ENCODE measurements at regions not wholly inside any gene's neighbourhood (a gene's known extent, or its start where the extent isn't known, plus 50 kb on each side); places are given as distances from the start of the nearest gene placed in this dataset.

DNA sequence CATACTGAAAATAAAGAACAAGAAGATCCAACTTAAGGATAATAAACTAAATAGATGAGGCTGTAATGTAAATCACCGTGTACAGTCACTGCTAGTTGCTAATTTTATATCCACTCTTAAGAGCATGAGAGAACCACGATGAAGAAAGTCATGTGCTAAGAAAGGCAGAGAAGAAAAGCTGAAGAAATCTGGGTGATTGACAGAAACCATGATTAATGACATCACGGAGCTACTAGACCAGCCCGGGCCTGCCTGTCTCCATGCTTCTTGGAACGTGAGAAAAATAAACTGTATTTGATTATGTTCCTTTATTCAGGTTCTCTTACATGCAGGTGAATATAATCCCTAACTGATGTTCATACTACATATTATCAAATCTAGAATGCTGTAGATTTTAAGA lies 84.2 kb upstream of the E2F3 start:
- TF ChIP-seq, protein P1, sequence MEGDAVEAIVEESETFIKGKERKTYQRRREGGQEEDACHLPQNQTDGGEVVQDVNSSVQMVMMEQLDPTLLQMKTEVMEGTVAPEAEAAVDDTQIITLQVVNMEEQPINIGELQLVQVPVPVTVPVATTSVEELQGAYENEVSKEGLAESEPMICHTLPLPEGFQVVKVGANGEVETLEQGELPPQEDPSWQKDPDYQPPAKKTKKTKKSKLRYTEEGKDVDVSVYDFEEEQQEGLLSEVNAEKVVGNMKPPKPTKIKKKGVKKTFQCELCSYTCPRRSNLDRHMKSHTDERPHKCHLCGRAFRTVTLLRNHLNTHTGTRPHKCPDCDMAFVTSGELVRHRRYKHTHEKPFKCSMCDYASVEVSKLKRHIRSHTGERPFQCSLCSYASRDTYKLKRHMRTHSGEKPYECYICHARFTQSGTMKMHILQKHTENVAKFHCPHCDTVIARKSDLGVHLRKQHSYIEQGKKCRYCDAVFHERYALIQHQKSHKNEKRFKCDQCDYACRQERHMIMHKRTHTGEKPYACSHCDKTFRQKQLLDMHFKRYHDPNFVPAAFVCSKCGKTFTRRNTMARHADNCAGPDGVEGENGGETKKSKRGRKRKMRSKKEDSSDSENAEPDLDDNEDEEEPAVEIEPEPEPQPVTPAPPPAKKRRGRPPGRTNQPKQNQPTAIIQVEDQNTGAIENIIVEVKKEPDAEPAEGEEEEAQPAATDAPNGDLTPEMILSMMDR (IDR thresholded peaks at IDR 0.05 in 2 of 3, conservative IDR thresholded peaks at IDR 0.05 in 1 of 3; ENCODE audit: borderline replicate concordance in 1 of 3, insufficient read depth in 1 of 3, low read depth in 2 of 3, low read length in 2 of 3): no peak
- TF ChIP-seq POLR2AphosphoS5 (IDR thresholded peaks at IDR 0.05; ENCODE audit: low read depth, low read length): no peak
- TF ChIP-seq ZNF274 (IDR thresholded peaks at IDR 0.05; ENCODE audit: low read depth, low read length): no peak
